Transverse colon (tissue), 4 donors: ENCODE measurements at regions not wholly inside any gene's neighbourhood (a gene's known extent, or its start where the extent isn't known, plus 50 kb on each side); places are given as distances from the start of the nearest gene placed in this dataset.

Experiments
- CTCF ChIP-seq, 5 experiments: fragments of 200-600 bp in 3 of 5; fragments of 450-650 bp in 2 of 5; sonication (generic) in 3 of 5; IDR thresholded peaks; 1 replicate in 2 of 5; 2 replicates in 3 of 5; pipeline ENCODE4 v1.5.1; 2016 to 2017; ENCODE audit warnings: antibody characterized with exemption in 5 of 5, inconsistent platforms in 3 of 5, mild to moderate bottlenecking in 2 of 5, moderate library complexity in 1 of 5
- POLR2AphosphoS5 ChIP-seq, 3 donors: sonication (generic); formaldehyde crosslinking; IDR thresholded peaks; one replicate each; pipeline ENCODE4 v1.6.1; 2016; ENCODE audit warnings: antibody characterized with exemption in 3 of 3

- TF ChIP-seq CTCF (IDR thresholded peaks at IDR 0.05): no peak
- TF ChIP-seq POLR2AphosphoS5 (IDR thresholded peaks at IDR 0.05): no peak
These were observed 293.1 kb downstream of the HS3ST3B1 start for GRCh38 chr17:14593956-14594355.
